Activated CD4-positive, alpha-beta T cell treated with anti-CD3 and anti-CD28 coated beads, Interleukin-10, Interleukin-2, amounts not matched to agents 100 ng/mL and 50 ng/mL, durations not matched to agents 16 hours and 8 hours (primary cell): ENCODE measurements at regions not wholly inside any gene's neighbourhood (a gene's known extent, or its start where the extent isn't known, plus 50 kb on each side); places are given as distances from the start of the nearest gene placed in this dataset.

Experiments
- DNase-seq: peaks from one replicate; pipeline ENCODE4 v3.0.0-alpha.2; 2020

DNA sequence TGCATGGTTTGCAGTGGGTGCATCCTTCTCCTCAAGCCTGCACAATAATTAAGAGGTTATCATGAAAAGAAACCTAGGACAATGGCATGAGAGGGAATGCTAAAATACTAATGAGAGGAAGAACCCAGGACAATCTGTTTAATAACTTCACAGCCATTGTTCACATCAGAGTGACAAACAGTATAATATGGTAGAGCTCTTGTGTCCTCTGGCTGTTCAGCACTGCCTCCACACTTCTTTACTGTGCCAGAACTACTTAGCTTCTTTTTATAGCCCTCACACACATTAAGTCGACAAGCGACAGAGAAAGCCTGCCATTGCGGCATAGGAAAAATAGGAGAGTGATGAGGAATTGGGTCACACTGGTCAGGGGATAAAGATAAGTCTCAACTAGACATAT is 65.0 kb upstream of the MEIS2 start:
- no peak for DNase-seq

DNA sequence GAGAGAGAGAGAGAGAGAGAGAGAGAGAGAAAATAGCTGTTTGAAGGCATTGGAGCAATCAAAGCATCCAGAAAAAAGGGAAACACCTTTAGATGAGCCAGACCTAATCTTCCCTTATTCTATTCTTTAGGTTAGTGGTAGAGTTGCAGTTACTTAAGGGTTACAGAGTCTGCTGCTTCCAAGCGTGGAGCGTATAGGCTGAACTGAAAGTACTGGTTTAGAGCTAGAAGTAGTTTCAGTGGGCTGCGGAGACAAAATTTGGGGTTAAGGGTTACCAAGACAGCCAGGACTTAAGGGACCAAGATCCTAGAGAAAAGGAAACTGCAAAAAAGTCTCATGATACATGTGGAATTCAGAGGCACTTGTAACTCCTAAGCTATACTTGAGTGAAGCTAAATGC is 66.1 kb upstream of the MEIS2 start:
- no peak for DNase-seq

DNA sequence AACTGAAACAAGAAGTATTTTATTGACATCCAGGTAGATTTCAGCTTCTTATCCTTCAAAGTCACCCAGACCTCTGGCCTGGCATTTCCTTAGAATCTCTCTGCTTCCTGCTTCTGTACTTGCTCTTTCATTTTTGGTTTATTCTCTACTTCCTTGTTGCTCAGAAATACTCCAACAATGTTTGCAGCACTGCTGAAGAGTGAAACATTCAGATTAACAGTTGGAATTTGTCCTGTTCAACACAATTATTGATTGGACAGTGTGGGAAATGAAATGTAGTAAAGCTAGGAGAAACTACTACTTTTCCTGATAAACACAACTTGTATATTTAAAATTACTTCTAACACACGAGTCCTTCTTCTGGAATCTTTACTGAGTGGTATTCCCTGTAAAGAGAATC is 81.0 kb upstream of the MEIS2 start:
- no peak for DNase-seq

DNA sequence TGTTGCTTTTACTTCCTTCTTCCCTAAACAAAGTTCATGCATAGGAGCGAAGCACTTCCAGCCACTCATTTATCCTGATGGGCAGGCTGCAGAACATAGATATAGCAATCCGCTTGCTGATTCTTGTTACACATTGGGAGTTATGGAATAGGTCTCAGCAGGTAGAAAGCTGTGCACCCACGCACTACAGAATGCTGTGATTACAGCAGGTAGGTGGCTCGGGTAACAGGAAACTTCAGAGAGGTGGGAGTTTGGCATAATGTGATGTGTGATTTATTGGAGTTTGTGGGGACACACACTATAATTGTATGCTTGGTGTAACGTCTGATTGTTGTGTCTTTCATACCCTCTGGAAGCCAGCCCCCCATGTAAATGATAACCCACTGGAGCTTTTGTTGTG is 99.2 kb upstream of the MEIS2 start:
- DNase-seq = no peak

DNA sequence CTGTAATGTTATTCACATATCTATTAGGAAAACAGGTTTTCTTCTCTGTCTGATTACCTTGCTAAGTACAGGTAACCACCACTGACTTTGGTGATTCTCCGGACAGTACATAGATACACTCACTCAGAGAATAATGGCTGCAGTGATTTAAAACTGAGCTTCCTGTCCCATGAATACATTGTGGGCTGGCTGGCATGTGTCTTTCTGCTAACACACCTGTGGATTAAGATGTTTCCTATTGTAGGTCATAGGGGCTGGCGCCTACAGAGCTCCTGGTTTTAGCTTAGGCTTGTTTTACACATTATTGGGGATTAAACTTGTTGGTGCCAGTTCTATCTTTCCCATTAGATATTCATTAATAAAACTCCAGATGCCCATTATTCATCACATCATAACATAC is 102.7 kb upstream of the MEIS2 start:
- no peak for DNase-seq

DNA sequence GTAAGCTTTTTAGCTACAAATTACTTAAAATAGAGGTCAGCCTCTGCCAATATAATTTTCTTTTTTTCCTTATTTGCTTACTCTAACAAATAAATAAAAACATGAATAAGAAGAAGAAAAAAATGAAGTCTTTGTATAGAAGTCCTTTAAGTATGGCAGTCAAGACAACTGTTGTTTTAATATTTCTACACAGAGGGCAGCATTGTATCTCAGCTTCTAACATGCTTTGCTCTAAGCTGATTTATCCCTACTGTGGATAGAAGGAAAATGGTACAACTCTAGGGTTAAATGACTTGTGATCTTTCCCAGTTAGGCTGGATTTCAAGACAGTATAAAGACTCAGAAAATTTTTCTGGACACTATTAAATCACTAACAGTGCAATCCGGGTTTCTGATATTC is 104.3 kb upstream of the MEIS2 start:
- no peak for DNase-seq

DNA sequence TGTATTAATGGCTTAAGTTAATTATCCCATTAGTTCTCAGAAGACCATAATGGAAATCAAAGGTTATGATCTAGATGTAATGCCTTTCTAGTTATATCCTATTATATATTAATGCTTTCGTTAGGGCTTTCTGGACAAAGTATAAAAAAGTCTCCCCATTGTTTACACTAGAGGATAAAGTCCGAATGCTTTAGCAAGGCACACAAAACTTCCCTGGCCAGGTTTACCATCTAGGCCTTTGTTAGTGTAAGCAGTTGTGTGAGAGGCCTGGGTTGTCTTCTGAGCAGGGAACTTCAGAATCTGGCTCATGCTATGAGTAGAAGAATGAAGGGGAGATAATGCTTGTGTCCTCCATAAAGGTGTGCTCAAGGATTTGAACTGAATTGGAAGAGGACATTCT is 106.3 kb upstream of the MEIS2 start:
- no peak for DNase-seq

DNA sequence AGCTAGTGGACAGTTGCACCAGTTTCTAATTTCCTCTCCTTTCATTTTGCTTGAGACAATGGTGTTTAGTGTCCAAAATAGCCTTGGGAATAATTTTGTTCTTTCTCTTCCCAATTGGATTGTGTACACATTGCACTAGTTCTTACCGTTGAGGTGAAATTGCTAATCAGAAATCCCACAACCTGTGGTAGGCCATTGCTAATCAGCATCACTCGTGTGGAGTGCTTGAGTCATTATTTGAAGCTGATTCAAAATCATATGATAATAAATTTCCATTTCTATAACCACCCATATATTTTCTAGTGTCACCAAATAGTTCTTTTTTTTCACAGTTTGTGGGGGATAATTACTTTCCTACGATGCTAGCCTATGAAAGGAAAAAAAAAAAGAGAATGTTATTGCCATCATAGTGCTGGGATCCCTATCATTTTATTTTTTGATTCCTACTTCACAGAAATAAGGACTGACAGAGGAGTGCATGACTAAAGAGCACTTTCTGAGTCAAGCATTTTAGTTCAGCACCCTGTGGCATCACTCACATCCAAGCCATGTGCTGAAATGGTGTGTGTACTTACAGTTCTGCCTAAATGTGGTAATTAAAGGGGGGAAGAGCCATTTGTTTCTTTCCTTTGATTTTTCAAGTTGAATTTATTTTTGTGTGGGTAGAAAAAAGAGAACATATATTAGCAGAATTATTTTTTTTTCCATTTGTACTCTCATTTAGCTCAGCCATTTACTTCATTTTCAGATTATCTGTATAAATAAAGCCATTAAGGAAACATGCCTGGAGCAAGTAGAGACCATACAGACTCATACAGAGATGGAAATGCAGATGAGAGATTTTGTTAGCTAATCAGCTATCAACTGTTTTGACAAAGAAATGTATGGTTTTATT is 108.0 kb upstream of the MEIS2 start:
- no peak for DNase-seq

DNA sequence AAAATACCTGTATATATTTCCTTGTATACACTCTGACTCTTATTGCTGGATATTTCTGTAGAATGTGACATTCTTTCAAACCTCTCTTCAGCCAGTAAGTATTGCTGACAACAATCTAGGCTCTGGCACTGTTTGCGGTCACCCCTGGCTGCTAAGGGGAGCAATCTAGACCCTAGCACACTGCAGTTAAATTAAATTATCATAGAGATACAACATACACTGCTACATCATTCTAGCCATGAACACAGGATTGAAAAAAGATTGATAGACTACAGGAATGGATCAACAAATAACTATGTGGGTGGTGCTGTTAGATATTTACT is 108.7 kb upstream of the MEIS2 start:
- DNase-seq = no peak

DNA sequence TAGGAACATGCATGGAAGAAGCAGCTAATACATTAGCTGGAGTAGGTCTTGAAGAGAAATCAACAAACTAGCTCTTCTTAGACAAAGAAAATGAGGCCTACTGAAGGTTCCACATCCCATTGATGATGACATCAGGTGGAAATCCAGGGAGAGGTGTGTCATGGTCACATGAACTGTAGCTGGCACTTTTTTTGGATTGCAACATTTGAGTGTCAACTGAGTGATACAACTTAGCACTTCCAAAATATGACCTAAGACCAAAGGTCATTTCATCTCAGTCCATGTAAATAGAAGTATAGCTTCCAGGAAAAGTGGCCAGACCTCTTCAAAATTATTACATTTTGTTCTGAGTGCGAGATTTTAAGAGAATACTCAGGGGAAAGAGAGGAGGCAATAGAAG is 117.2 kb upstream of the MEIS2 start:
- no peak for DNase-seq

DNA sequence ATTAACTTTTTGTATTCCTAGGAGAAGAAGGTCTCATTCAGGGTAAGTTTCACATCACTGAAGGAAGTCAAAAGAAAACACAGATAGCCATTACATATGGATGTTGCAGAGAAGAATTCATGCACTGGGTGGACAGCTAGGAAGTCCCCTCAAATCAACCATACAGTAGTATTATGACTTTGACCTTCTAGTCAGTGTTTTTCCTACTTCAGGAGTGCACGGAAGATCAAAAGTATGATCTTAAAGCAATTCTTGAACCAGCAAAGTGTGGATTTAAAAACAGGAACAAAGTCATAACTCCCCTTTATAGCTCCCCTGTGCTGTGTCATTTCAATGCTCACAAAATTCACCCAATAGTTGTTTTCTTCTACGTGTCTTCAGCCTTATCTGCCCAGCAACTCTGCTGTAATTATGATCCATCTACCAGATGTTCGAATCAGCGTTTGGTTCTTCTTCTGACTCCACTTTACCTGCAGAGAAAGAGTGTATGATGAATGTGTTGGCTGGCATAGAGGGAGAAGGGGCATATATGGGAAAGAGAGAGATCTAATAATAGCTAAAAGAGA is 118.1 kb upstream of the MEIS2 start:
- no peak for DNase-seq

DNA sequence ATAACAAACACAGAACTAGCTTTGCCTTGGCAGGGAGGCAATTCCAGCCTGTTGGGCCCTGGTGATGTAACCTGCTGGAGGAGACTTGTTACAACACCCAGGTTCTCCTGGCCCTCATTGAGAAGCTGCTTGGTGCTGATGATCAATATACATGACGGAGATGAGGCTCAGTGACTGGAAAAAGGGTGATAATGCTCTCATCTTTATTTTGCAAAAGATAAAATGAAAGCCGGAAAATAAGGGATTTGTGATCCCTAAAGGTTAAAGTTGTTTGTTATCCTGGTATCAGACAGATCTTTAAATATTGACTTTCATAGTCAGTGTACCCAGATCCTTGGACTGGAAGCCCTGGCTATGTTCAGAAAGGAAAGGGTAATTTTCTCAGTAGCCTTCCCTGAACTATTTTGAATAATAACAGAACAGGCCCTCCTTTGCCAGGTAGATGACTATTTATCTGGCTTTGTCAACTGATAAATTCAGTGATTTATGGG is 118.9 kb upstream of the MEIS2 start:
- no peak for DNase-seq

DNA sequence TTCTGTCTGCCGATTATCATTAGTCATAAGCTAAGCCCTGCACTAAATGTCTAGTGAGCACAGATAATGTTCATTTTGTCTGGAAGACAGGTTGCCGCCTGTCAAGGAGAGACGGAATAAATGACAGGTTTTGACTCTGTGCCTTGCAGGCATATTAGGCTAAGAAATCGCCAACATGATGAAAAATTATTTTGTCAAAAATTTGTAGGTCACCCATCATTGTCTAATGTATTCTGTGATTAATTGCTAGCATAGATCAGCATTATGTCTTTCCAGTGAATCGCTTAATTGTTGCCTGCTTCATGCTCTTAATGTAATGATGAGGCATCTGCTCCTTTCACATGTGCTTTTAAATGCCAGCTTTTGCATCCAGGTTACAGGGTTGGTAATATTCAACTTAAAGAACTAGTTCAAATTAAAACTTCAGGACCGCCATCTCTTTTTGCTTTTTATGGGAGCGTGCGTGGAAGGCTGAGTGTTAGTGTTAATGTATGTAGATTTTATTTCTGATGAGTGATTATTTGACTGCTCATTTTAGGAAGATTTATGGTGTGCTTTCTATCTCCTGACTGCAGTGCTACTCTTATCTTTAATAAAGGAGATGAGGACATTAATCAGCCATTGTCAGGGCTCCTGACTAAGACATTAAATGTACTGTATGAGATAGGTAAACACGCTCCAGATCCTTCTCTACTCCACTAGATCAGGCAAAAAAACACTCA is 120.8 kb upstream of the MEIS2 start:
- DNase-seq = no peak

DNA sequence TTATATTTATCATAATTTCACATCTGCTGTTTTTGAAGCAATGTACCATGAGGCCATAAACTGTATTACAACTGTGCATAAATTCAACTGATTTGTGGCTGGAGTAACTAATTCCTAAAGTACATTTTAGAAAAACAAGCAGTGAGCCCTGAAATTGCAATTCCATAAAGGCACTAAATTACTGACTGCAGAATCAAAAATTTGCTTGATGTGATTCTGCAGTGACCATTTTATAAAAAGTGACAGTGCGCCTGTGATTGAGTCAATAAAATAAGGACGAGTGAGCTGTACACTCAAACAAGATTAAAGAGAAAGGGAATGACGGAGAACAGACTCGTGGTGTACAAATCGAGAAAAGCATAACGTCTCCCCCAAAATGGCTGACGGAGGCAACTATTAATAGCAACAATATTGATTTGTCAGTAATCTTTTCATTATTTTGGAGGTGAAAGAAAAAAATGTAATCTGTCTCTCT is 121.4 kb upstream of the MEIS2 start:
- DNase-seq = no peak

DNA sequence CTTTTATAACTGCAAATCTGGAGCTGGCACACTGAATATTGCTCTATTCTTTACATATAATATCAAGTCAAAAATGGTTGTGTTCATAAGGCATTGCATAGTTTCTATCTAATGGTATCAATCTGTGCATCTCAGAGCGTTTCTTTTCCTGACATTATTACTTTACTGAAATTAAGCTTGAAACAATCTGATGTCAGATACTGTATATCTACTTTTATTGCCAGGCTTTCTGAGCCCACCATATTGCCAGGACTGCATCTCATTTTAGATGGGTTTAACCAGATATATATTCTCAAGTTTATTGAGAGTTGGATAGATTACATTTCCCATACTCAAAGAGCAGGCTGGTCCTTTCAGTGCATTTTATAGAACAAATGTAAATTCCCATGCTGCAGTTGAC is 122.7 kb upstream of the MEIS2 start:
- DNase-seq = no peak

DNA sequence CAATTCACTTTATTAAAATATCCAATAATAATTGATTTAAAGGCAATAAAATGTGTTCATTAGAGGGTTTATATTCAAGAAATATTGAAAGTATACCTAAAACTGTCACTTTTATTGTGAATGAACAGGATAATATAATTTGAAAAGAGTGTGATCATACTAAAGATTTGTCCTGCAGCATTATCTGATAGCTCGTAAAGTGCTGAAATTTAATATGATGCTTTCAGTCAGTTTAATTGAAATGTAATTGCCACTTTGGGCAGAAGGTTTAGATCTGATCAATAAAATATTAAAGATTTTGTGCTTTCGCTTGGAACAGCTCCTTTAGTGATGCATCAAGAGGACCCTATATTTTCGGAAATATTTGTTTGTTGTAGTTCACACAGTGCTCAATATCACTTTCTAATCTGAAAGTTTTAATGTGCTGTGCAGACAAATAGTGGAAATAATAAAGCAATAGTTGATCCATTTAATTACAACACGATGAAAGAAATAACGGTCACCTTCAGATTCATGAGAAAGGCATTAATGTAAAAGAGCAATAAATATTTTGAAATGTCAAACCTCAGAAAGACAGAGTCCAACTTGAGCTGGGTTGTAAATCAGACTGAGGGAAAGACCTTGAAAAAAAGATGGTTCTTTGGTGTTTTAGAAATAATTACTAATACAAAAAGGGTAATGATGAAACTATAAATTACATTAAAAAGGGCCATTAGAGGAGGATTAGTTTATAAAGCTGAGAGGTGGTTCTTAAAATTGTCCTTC is 129.7 kb upstream of the MEIS2 start:
- DNase-seq = no peak

DNA sequence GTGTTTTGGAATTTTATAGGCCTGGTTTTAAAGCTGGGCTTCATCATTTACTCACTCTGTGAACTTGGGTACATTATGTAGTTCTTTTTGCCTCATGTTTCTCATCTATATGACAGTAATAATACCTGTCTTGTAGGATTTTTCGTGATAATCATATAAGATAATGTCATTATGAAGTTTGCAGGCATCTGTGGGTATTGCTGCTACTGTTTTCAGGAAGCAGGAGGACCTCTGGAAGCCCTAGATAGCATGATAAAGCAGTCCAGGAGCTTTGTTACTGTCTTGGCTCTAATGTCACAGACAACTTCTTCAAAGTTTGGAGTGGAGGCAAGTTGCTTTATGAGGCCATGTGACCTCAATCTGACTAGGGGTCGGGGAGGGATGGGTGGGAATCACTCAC is 145.0 kb upstream of the MEIS2 start:
- DNase-seq = no peak

DNA sequence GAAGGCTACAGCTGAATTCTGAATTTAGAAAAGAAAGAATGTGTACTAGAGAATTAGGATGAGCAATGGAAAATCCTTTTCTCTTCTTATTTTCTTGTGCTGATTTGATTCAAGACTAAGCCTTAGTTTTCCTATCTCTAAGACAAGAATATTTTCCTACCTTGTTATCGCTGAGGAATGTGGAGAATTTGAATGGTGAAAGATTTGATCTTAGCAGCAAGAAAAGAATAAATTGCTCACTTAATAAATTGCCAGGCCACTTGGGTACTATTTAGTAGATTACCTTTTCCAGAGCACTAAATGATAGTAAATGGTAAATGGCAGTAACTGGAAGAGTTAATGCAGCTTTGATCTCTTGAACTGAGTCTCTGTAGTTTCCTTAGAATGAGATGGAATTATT is 145.7 kb upstream of the MEIS2 start:
- no peak for DNase-seq

DNA sequence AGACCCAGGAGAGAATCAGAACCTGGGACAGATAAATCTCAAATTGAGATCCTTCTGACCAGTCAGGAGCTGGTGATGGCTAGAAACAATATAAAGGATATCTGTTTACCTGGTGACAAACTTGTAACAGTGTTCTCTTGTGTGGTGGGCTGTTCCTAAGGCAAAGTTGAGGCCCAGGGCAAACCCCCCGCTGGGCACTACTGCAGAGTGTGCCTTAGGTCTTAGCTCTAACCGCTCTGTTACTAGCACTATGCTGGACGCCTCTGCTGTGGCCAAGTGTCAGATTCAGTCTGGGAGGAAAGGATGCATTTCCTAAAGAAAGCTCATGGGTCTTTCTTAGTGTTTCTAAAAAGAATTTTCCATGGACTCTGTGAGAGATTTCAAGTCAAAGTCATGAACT is 146.5 kb upstream of the MEIS2 start:
- DNase-seq = no peak

DNA sequence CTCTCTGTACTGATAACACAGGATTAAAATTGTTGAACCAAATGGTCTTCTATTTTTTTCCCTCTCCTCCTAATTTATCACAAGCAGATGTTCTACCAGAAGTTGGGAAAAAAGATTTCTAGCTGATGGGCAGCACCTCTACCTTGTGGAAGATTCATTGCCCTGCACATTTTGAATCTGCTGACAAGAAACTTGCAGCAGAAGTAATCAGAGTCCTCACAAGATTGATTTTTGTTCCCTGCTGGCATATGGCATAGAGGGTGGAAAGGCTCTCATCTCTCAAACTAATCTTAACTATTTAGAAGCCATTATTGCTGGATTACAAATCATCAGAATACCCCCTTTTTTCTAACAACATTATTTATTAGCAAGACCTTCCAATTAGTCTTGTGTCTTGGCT is 148.9 kb upstream of the MEIS2 start:
- no peak for DNase-seq

DNA sequence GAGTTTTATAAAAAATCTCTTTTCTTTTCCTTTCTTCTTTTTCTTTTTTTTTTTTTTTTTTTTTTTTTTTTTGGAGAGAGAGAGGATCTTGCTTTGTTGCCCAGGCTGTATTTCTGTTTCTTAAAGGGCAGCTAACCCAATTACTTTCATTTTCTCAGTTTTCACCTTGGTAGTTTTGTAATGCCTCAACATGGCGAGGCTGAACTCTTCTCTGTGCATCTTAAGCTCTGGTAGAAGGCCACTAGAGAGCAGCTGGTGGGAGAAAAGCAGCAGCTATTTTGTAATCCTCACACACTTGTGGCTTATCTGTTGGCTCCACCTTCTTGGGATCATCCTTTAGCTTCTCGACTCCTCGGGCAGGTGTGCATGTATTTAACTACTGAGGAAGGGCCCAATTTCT is 152.2 kb upstream of the MEIS2 start:
- no peak for DNase-seq

DNA sequence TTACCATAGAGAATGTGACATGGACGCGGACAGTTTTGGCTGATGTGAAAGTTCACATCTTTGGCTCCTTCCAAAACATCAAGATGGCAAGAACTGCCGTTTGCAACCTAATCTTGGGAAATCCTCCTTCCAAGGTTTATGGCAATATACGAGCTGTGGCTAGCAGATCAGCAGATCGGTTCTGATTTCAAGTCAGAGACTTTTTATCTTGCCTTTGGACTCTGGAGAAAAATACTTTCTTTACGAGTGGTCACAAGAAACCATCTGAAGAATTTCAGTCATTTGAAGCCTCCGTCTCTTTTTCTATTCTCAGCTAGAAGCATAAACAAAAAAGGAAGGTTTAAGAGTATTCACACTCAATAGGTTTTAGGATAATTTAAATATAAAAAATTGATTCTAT is 153.5 kb upstream of the MEIS2 start:
- DNase-seq = no peak

DNA sequence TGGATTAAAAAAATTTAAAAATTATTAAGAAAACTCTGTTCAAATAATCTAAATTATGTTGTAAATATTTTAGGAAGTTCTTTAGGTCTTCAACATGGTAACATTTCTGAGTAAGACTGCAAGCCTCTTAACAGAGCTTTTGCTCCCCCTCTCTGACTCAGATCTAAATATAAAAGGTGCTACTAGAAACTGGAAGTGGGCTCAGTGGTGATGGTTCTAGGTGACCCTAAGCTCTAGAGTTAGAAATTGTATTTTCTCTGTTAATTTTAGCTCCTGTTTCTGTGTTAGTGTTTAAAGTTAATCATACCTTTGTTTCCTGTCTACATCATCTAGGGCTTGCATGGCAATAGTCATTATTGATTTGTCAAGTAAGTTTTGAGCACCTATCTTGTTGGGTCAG is 159.9 kb upstream of the MEIS2 start:
- no peak for DNase-seq
